ENCODE measurements at regions not wholly inside any gene's neighbourhood (a gene's known extent, or its start where the extent isn't known, plus 50 kb on each side); places are given as distances from the start of the nearest gene placed in this dataset.

DNA sequence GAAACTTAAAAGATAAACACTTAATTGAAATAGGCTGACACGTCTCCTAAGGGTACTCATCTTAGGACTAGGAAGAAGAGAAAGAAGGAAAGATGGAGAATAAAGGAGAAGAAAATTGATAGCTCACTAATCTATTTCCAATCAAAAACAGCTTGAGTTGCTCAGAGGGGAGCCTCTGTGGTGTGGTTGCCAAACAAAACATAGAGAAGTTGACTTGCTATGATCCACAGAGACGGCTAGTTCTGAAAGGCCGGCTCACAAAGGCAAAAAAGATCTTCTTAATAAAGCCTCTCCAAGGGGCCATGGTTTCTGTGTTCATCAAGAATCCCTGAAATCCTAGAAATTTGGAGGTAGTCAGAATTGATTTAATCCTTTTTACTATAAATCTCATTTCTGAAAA, 644.1 kb downstream of the LMO4 start:
- Mint-ChIP-seq H3K9me3 (no peaks in the 10 kb centered on the region), H3K27ac (no peak overlapping the region), H3K27me3 (ENCODE audit: low read depth, poor library complexity) (no peaks in the 10 kb centered on the region), H3K36me3 (ENCODE audit: low read depth) (no peaks in the 10 kb centered on the region), H3K4me1 (peaks cover 38% of the 10 kb centered on the region), H3K4me3 (no peak overlapping the region)
- TF ChIP-seq, protein P1, sequence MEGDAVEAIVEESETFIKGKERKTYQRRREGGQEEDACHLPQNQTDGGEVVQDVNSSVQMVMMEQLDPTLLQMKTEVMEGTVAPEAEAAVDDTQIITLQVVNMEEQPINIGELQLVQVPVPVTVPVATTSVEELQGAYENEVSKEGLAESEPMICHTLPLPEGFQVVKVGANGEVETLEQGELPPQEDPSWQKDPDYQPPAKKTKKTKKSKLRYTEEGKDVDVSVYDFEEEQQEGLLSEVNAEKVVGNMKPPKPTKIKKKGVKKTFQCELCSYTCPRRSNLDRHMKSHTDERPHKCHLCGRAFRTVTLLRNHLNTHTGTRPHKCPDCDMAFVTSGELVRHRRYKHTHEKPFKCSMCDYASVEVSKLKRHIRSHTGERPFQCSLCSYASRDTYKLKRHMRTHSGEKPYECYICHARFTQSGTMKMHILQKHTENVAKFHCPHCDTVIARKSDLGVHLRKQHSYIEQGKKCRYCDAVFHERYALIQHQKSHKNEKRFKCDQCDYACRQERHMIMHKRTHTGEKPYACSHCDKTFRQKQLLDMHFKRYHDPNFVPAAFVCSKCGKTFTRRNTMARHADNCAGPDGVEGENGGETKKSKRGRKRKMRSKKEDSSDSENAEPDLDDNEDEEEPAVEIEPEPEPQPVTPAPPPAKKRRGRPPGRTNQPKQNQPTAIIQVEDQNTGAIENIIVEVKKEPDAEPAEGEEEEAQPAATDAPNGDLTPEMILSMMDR (IDR thresholded peaks at IDR 0.05), result no peak
- DNase-seq, result no peak

DNA sequence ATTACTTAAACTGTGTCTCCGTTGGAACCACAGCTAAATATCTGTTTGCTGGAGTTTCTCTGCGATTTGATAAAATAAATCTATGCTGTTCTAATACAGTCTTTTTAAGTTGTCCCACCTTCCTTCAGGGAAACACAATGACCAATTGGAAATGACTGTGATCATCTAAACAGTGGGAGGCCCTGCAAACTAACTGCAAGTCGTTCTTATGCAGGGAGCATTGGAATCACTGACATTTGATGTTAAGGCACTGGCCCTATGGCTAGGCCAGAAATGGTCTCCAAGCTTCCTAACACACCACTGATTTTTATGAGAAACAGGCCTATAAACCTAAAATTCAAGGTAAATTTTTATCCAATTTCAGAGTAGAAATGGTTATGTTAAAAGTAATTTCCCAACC, 645.2 kb downstream of the LMO4 start:
- Mint-ChIP-seq H3K27me3 (ENCODE audit: low read depth, poor library complexity) (no peaks in the 10 kb centered on the region), H3K36me3 (ENCODE audit: low read depth) (no peaks in the 10 kb centered on the region), H3K4me3 (no peak overlapping the region), H3K4me1 (peaks cover 28% of the 10 kb centered on the region), H3K27ac (no peak overlapping the region), H3K9me3 (no peaks in the 10 kb centered on the region)
- DNase-seq, result no peak
- TF ChIP-seq, protein P1 (IDR thresholded peaks at IDR 0.05), result no peak

DNA sequence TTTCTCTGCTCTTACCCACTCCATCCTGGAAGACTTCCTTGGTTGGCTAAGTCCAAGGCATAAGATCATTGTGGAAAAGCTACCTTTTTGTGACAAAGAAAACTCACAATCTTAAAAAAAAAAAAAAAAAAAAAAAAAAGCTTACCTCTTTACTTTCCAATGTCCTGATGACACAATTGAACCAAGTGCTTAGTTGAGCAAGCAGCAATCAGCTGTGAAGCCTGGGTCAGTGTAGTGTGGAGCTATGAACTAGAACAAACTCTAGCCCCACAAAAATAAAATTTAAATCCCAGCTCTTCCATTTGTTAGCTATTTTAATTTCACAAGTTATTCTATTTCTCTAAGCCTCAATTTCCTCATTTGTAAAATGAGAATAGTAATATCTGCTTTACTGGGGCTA, 647.6 kb downstream of the LMO4 start:
- Mint-ChIP-seq H3K27ac (no peak overlapping the region), H3K4me3 (no peak overlapping the region), H3K9me3 (no peaks in the 10 kb centered on the region), H3K4me1 (peaks cover 27% of the 10 kb centered on the region), H3K36me3 (ENCODE audit: low read depth) (no peaks in the 10 kb centered on the region), H3K27me3 (ENCODE audit: low read depth, poor library complexity) (no peaks in the 10 kb centered on the region)
- TF ChIP-seq, protein P1 (IDR thresholded peaks at IDR 0.05), result no peak
- DNase-seq, result no peak

DNA sequence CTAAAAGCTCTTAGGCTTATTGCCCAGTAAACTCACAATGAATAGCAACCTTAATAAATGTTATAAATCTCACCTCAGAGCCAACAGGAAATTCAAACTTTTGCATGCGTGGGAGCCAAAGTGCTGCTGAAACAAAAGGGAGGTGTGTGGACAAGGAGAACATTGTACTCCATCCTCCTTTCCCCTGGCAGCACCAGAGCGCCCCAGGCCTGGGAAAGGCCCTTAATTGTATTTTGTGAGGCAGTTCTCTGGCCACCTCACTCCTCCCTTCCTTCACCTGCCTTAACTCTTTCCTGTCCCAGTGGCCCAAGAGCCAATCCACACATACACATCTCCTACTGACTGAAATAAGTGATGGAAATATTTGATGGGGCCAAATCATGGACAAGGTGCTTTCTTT, 648.5 kb downstream of the LMO4 start:
- Mint-ChIP-seq H3K27me3 (ENCODE audit: low read depth, poor library complexity) (no peaks in the 10 kb centered on the region), H3K4me1 (peaks cover 32% of the 10 kb centered on the region), H3K9me3 (no peaks in the 10 kb centered on the region), H3K4me3 (no peak overlapping the region), H3K36me3 (ENCODE audit: low read depth) (no peaks in the 10 kb centered on the region), H3K27ac (no peak overlapping the region)
- TF ChIP-seq, protein P1 (IDR thresholded peaks at IDR 0.05), result no peak
- no peak for DNase-seq

DNA sequence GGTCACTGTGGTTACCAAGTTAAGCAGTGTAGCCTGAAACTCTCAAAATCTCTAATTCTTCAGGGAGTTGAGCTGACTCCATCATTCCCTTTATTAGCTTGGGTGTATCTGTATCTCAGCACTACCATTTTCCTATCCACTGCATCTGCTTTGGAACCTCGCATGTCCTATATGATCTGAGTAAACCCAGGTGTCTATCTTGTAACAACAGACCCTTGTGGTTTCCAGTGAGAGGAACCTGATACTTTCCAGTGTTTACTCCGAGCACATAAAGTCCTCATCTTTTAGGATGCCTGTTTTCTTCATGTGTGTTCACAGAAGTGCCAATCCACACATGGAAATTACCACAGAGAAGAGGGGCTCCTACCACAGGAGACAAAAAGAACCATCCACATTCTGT, 650.4 kb downstream of the LMO4 start:
- Mint-ChIP-seq H3K27ac (no peak overlapping the region), H3K4me3 (no peak overlapping the region), H3K4me1 (peaks cover 33% of the 10 kb centered on the region), H3K27me3 (ENCODE audit: low read depth, poor library complexity) (no peaks in the 10 kb centered on the region), H3K9me3 (no peaks in the 10 kb centered on the region), H3K36me3 (ENCODE audit: low read depth) (no peaks in the 10 kb centered on the region)
- DNase-seq, result no peak
- TF ChIP-seq, protein P1 (IDR thresholded peaks at IDR 0.05), result no peak

DNA sequence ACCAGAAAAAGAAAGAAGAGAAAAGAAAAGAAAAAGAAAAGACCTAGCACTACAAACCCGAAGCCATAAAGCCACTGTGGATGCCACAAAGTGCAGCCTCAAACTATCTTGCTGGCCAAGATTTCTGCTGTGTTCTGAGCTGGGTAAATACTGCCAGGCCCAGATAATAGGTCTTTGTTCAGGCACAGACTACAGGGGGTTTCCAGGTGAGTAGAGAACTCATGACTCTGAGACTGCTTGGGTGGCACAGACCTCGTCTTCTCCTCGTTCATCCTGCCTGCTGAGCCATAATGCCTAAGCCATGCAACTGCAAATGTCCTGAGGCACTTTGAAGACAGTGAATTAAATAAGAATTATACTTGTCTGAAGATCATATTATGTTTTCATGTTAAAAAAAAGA, 651.8 kb downstream of the LMO4 start:
- no peak overlapping the region for H3K27ac Mint-ChIP-seq
- H3K4me1 Mint-ChIP-seq, result peaks cover 33% of the 10 kb centered on the region

More for the DNA sequence above, 651.8 kb downstream of the LMO4 start:
- DNase-seq, result no peak
- H3K4me3 Mint-ChIP-seq, result no peak overlapping the region
- no peaks in the 10 kb centered on the region for H3K36me3 Mint-ChIP-seq (ENCODE audit: low read depth)
- TF ChIP-seq, protein P1 (IDR thresholded peaks at IDR 0.05), result no peak
- no peaks in the 10 kb centered on the region for H3K27me3 Mint-ChIP-seq (ENCODE audit: low read depth, poor library complexity)
- H3K9me3 Mint-ChIP-seq, result no peaks in the 10 kb centered on the region
